HG02642 (cell line): ENCODE measurements at regions not wholly inside any gene's neighbourhood (a gene's known extent, or its start where the extent isn't known, plus 50 kb on each side); places are given as distances from the start of the nearest gene placed in this dataset.

ENCODE experiments used
- ATAC-seq: cut with Tn5 transposase; IDR thresholded peaks from one replicate; pipeline ENCODE4 v1.9.1; 2021; ENCODE audit warnings: mild to moderate bottlenecking; ENCODE audit not compliant: unreplicated experiment, poor library complexity

GRCh38 chr15:47364230-47365141 lies 352.8 kb upstream of the SEMA6D start:
- ATAC-seq = no peak

DNA sequence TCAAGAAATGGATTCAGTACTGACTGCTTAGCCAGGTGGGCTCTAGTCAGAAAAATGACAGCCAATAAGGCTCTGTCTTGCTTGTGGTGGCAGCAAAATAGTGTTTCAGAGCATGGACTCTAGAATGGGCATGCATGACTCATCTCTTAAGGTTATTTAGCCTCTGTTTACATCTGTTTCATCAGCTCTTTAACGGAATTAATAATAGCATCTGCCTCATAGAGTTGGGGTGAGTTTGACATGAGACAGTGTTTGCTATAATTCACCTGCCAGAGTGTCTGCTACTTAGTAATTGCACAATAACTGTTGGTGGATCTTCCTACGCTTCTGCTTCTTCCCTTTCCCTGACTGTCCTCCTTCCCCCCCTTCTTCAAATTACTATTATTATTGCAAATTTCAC lies 350.4 kb upstream of the SEMA6D start:
- ATAC-seq = no peak

GRCh38 chr15:47367726-47368390 lies 349.4 kb upstream of the SEMA6D start:
- no peak for ATAC-seq

DNA sequence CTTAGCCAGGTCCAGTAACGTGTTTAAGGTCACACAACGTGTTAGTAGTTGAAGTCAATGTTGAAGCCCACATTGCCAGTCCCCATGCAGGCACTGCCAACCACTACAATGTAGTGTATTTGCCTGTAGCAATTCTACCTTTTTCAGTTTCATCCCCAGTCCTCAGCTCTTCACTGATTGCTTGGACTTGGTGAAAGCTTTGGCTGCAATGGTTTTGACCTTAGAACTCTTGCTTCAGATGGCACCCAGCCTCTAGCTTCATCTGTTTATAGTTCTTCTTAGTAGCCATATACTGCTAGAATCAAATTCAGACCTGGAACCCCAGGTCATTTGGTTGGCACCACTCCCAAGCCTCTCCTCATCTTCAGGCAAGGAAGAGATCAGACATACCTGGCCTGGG lies 345.4 kb upstream of the SEMA6D start:
- no peak for ATAC-seq

DNA sequence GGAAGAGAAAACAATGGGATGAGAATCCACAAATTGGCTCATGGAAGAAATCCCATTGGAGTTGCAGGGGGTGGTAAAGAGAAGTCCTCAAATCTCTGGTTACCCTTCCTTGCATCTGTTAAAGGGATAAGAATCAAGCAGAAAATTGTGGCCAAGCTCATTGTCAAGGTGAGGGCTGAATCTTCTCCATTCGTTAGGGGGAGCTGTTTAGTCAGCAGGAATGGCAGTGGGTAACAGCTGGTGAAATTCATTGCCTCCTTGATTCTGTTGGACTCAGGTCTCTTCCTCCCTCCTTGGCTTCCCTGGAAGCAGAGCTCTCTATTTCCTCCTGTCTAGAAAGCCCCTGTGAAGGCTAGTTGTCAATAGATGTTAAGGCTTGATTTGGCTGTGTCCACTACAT lies 343.1 kb upstream of the SEMA6D start:
- no peak for ATAC-seq

GRCh38 chr15:47376190-47376589 lies 341.1 kb upstream of the SEMA6D start:
- ATAC-seq = no peak

DNA sequence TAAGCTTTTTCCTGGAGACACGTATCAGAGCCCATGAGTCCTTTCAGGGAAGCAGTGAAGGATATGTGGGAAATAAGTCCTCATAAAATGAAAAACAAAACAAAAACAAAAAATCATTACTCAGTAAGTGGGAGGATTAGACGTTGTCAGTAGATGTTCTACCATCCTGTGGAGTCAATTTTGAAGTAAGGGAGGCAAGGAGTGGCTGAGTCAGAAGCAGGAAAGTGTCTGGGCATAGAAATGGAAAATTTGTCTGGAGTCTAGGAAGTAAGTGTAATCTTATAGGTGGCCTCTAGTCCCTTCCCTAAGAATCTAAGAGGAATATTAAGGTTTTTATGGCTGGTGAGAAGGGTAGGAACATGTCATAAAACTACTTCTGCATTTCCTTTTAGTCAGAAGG lies 339.8 kb upstream of the SEMA6D start:
- ATAC-seq = no peak

DNA sequence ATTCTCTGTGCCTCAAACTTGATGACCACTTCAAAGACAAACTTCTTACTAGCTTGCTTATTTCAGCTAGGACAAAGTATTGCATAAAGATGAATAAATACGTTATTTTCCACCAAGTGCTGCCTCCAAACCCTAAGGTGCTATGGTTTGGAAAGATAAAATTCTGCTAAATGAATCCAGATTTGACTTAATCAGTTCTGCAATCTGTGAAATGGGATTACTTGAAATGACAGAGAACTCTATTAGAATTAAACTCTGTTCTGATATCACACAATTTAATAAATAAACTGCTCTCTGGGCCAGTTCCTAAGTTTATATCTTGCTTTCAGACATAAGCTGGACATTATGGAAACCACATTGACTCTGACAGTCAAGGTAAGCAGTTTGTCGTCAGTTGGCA lies 338.8 kb upstream of the SEMA6D start:
- no peak for ATAC-seq

DNA sequence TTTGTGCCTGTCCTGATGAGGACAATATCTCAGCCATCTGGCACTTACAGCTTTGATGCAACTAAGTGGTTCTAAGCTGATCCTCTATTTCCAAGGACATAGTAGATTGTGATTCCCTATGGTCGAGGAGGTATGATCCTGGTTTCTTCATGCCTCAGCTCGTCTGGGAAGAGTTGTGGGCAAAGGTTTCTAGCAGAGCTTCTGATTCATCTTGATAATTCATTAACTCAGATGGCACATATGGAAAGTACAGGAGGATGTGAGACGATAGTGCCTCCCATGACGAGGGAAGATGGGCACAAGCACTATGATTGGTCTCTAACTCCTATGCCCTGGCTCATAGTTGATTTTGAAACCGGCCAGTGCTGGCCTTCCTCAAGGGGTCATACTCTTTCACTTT lies 334.2 kb upstream of the SEMA6D start:
- ATAC-seq = no peak

DNA sequence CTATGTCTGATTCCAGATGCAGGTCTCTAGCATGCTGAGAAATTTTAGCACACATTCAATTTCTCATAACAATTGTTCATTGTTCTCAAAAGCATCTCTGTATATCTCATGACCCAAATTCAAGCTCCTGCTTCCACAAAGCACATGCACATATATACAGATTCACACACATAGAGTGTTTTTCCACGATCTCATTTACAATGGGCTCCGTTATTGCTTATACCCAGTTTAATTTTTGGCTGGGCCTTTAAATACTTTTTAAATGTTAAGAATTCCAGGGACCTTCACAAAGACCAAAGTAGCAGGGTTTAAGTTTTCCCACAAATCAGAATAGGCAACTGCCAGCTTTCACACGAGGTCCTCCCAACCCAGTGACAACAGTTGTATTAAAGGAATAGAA lies 333.5 kb upstream of the SEMA6D start:
- ATAC-seq = no peak

GRCh38 chr15:47384341-47384740 lies 333.0 kb upstream of the SEMA6D start:
- ATAC-seq = no peak

- ATAC-seq = no peak
Measured at GRCh38 chr15:47384776-47385175, 332.5 kb upstream of the SEMA6D start.

DNA sequence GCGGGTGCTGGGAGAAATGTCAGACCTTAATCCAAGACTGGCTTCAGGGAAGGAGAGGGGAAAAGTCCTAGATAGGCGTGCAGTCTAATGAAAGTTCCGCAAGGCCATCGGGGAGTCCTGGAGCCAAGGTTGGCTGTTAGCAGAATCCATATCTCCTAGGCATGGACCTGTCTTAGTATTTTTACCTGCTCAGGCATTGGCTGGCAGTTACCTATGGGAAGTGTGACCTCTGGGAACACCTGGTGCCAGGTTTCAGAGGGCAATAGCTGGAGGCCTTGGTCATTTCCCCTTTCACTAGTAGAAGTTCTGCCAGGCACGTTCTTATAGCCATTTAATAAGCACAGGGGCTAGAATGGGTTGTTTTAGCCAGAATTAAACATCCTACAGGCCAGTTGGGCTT lies 330.8 kb upstream of the SEMA6D start:
- ATAC-seq = no peak

- ATAC-seq = no peak
Measured at GRCh38 chr15:47388299-47388698, 329.0 kb upstream of the SEMA6D start.

- no peak for ATAC-seq
Measured at GRCh38 chr15:47390208-47390765, 327.0 kb upstream of the SEMA6D start.

DNA sequence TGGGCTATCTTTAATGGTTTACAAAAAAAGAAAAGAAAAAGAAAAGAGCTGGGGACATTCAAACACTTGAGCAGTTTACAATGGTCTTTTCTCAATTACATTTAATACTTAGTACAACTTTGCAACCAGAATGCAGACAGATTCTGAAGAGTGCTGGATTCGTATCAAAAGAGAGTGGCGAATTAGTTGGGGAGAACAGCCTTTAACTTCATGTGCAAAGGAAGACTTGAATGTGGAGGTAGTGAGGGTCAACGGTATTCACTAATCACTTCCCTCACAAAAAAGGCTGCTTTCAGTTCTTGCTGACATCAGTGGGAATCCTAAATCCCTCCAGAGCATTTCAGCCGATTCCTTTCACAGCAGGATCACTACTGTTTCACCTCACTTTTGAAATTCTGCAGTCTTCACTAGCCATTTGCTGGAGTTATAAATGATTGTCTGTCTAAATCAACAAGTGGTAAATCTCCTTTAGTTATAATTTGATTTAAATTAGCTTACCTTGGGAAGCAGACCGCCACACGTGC lies 323.0 kb upstream of the SEMA6D start:
- ATAC-seq = no peak

GRCh38 chr15:47395076-47395475 lies 322.2 kb upstream of the SEMA6D start:
- ATAC-seq = no peak

DNA sequence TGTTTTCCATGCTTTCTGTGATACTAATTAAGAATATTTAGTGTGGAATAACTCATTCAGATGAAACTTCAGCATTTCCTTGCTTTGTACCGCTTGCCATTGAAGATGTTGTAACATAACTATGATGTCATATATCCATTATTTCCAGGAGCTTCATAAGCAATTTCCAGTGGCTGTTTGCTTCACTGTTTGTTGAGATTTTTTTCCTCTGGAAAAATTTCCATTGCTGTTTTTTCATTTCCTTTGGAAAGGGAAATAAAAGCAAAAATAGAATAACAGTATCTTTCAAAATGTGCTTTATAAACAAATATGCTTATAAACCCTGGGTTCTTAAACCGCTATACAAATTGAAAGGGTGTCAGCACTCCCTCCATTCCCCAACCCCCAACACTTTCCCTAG lies 319.6 kb upstream of the SEMA6D start:
- no peak for ATAC-seq

DNA sequence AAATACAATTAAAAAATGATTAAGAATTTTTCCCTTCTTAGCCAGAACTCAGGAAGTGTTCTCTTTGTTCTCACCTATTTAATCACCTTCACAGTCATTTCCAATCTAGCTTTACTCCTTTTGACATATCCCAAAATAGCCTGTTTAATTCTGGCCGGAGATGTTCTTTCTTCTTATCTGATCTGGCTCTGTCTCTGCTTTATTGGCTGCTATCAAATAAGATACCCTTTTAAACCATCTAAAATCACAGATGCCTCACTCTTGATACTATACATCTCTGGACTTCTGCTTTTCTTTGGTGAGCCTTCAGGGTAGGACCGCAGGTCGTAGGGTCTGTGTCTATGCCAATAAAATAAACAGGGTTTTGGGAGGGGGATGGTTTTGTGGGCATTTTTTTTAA lies 319.2 kb upstream of the SEMA6D start:
- ATAC-seq = no peak

GRCh38 chr15:47398594-47398993 lies 318.7 kb upstream of the SEMA6D start:
- no peak for ATAC-seq

GRCh38 chr15:47399100-47399499 lies 318.2 kb upstream of the SEMA6D start:
- ATAC-seq = no peak
